Mammary epithelial cell (primary cell): ENCODE measurements at regions not wholly inside any gene's neighbourhood (a gene's known extent, or its start where the extent isn't known, plus 50 kb on each side); places are given as distances from the start of the nearest gene placed in this dataset.

Experiments used
- EZH2 ChIP-seq: IDR thresholded peaks from 2 replicates; pipeline ENCODE4 v1.6.1; 2012; ENCODE audit warnings: low read length, inconsistent platforms, borderline replicate concordance
- TF ChIP-seq, protein P1 (sequence below), 2 donors: IDR thresholded peaks in 1 of 2; conservative IDR thresholded peaks in 1 of 2; 2 replicates each; pipeline ENCODE4 v1.5.1; 2011 to 2012; ENCODE audit warnings: inconsistent platforms in 2 of 2, low read length in 2 of 2, mild to moderate bottlenecking in 2 of 2, control low read depth in 1 of 2, low read depth in 1 of 2; ENCODE audit not compliant: insufficient read depth in 1 of 2; ENCODE audit errors: extremely low read depth in 1 of 2

DNA sequence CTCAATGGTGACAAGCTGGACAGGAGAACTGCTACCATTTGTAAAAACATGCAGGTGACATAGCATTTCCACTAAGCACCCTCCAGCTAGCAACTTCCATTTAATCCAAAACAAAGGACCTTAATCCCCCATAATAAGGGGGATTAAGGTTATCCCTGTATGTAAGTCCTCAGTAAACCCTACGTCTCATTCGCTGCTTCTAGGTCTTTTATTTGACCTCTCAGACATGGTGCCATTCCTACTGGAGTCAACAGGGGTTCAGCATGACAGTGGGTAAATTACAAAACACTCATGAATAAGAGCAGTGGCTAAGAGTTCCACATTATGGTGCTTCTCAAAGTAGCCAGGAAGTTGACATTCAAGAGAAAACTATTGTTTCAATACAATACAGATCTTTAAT, 121.8 kb upstream of the CAV2 start:
- TF ChIP-seq, protein P1, sequence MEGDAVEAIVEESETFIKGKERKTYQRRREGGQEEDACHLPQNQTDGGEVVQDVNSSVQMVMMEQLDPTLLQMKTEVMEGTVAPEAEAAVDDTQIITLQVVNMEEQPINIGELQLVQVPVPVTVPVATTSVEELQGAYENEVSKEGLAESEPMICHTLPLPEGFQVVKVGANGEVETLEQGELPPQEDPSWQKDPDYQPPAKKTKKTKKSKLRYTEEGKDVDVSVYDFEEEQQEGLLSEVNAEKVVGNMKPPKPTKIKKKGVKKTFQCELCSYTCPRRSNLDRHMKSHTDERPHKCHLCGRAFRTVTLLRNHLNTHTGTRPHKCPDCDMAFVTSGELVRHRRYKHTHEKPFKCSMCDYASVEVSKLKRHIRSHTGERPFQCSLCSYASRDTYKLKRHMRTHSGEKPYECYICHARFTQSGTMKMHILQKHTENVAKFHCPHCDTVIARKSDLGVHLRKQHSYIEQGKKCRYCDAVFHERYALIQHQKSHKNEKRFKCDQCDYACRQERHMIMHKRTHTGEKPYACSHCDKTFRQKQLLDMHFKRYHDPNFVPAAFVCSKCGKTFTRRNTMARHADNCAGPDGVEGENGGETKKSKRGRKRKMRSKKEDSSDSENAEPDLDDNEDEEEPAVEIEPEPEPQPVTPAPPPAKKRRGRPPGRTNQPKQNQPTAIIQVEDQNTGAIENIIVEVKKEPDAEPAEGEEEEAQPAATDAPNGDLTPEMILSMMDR (conservative IDR thresholded peaks at IDR 0.05 in 1 of 2, IDR thresholded peaks at IDR 0.05 in 1 of 2; ENCODE audit: extremely low read depth in 1 of 2, insufficient read depth in 1 of 2, low read depth in 1 of 2, low read length in 2 of 2) = no peak
- TF ChIP-seq EZH2 = no peak
